H1 (cell line): ENCODE measurements at regions not wholly inside any gene's neighbourhood (a gene's known extent, or its start where the extent isn't known, plus 50 kb on each side); places are given as distances from the start of the nearest gene placed in this dataset.

ENCODE experiments used
- RAD21 ChIP-seq, 2 experiments: IDR thresholded peaks in 1 of 2; conservative IDR thresholded peaks in 1 of 2; 2 replicates each; pipeline ENCODE4 v1.6.1; 2011; ENCODE audit warnings: low read depth in 2 of 2, low read length in 2 of 2, improper control_type of control experiment in 1 of 2, inconsistent platforms in 1 of 2, mild to moderate bottlenecking in 1 of 2, moderate library complexity in 1 of 2
- TF ChIP-seq, protein P1 (sequence below): IDR thresholded peaks from 2 replicates; pipeline ENCODE4 v1.6.1; 2012; ENCODE audit warnings: low read length, inconsistent platforms

DNA sequence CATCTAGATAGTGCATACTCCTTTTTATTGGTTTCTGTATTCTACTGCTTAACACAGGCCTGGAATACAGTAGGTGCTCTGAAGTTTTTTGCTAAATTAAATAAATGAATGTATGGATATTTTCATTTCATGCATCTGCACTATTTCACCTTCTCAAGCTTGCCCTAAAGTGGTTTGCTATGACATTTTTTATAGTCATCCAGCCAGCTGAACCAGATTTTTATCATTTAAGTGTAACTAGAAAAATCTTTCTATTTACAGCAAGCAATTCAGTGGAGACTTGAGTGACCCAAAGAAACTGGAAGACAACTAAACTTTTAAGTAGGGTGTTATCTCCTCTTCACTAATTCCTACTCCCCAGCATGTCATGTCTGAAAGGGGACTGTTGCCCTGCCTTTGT, 354.9 kb downstream of the OSR1 start (continued):
- TF ChIP-seq, protein P1, sequence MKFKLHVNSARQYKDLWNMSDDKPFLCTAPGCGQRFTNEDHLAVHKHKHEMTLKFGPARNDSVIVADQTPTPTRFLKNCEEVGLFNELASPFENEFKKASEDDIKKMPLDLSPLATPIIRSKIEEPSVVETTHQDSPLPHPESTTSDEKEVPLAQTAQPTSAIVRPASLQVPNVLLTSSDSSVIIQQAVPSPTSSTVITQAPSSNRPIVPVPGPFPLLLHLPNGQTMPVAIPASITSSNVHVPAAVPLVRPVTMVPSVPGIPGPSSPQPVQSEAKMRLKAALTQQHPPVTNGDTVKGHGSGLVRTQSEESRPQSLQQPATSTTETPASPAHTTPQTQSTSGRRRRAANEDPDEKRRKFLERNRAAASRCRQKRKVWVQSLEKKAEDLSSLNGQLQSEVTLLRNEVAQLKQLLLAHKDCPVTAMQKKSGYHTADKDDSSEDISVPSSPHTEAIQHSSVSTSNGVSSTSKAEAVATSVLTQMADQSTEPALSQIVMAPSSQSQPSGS: no peak
- TF ChIP-seq RAD21 (IDR thresholded peaks at IDR 0.05 in 1 of 2, conservative IDR thresholded peaks at IDR 0.05 in 1 of 2; ENCODE audit: low read depth in 2 of 2, low read length in 2 of 2): no peak
